GM12873 (cell line): ENCODE measurements at regions not wholly inside any gene's neighbourhood (a gene's known extent, or its start where the extent isn't known, plus 50 kb on each side); places are given as distances from the start of the nearest gene placed in this dataset.

Experiments
- TF ChIP-seq, protein P1 (sequence below): IDR thresholded peaks from 2 replicates; pipeline ENCODE4 v1.5.1; 2012; ENCODE audit warnings: low read depth, mild to moderate bottlenecking, moderate library complexity, low read length, control low read depth; ENCODE audit not compliant: insufficient read depth; ENCODE audit errors: missing control alignments

- TF ChIP-seq, protein P1, sequence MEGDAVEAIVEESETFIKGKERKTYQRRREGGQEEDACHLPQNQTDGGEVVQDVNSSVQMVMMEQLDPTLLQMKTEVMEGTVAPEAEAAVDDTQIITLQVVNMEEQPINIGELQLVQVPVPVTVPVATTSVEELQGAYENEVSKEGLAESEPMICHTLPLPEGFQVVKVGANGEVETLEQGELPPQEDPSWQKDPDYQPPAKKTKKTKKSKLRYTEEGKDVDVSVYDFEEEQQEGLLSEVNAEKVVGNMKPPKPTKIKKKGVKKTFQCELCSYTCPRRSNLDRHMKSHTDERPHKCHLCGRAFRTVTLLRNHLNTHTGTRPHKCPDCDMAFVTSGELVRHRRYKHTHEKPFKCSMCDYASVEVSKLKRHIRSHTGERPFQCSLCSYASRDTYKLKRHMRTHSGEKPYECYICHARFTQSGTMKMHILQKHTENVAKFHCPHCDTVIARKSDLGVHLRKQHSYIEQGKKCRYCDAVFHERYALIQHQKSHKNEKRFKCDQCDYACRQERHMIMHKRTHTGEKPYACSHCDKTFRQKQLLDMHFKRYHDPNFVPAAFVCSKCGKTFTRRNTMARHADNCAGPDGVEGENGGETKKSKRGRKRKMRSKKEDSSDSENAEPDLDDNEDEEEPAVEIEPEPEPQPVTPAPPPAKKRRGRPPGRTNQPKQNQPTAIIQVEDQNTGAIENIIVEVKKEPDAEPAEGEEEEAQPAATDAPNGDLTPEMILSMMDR = no peak
Measured at GRCh38 chr1:73611681-73612080, 586.3 kb downstream of the LRRIQ3 start.

GRCh38 chr1:73604739-73605138, 593.2 kb downstream of the LRRIQ3 start:
- TF ChIP-seq, protein P1 = no peak

GRCh38 chr1:73604211-73604610, 593.8 kb downstream of the LRRIQ3 start:
- TF ChIP-seq, protein P1 = no peak

GRCh38 chr1:73593804-73594203, 604.2 kb downstream of the LRRIQ3 start:
- TF ChIP-seq, protein P1 = no peak

- TF ChIP-seq, protein P1 = no peak
Measured at GRCh38 chr1:73593364-73593763, 604.6 kb downstream of the LRRIQ3 start.

- TF ChIP-seq, protein P1 = no peak
Measured at GRCh38 chr1:73587080-73587479, 610.9 kb downstream of the LRRIQ3 start.

GRCh38 chr1:73577206-73577605, 620.8 kb downstream of the LRRIQ3 start:
- TF ChIP-seq, protein P1 = no peak
